ENCODE measurements at regions not wholly inside any gene's neighbourhood (a gene's known extent, or its start where the extent isn't known, plus 50 kb on each side); places are given as distances from the start of the nearest gene placed in this dataset.

DNA sequence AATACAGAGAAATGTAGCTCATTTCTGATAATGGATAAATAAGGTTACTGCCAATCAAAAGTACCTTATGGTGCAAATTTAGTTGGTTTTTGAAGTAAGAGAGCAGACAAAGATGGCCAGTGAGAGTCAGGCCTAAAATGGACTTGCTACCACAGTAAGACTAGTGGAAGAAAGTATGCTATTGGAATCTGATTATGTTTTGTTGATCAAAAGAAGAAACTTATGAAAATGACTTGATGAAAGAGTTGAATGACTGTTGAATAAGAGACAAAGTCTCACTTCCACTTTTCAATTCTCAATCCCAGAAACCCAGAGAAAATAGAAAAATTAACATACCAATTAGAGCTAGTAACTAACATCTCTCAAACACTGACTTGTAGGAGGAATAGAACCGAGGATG is 737.8 kb upstream of the INTU start:
- intact Hi-C loops (cut with DNase I): no loop called here
- Histone ChIP-seq H3K27me3 (no peaks in the 10 kb centered on the region), H3K4me1 (no peaks in the 10 kb centered on the region), H3K4me3 (no peak overlapping the region), H3K36me3 (no peaks in the 10 kb centered on the region), H3K9me3 (no peaks in the 10 kb centered on the region), H3K27ac (no peak overlapping the region)
- DNase-seq (ENCODE audit: extremely low spot score in 2 of 2): no peak
- TF ChIP-seq POLR2A (IDR thresholded peaks at IDR 0.05) (no peak), POLR2AphosphoS5 (IDR thresholded peaks at IDR 0.05; ENCODE audit: insufficient read depth in 1 of 2, low read depth in 1 of 2) (no peak)
- TF ChIP-seq, protein P1, sequence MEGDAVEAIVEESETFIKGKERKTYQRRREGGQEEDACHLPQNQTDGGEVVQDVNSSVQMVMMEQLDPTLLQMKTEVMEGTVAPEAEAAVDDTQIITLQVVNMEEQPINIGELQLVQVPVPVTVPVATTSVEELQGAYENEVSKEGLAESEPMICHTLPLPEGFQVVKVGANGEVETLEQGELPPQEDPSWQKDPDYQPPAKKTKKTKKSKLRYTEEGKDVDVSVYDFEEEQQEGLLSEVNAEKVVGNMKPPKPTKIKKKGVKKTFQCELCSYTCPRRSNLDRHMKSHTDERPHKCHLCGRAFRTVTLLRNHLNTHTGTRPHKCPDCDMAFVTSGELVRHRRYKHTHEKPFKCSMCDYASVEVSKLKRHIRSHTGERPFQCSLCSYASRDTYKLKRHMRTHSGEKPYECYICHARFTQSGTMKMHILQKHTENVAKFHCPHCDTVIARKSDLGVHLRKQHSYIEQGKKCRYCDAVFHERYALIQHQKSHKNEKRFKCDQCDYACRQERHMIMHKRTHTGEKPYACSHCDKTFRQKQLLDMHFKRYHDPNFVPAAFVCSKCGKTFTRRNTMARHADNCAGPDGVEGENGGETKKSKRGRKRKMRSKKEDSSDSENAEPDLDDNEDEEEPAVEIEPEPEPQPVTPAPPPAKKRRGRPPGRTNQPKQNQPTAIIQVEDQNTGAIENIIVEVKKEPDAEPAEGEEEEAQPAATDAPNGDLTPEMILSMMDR (IDR thresholded peaks at IDR 0.05): no peak

DNA sequence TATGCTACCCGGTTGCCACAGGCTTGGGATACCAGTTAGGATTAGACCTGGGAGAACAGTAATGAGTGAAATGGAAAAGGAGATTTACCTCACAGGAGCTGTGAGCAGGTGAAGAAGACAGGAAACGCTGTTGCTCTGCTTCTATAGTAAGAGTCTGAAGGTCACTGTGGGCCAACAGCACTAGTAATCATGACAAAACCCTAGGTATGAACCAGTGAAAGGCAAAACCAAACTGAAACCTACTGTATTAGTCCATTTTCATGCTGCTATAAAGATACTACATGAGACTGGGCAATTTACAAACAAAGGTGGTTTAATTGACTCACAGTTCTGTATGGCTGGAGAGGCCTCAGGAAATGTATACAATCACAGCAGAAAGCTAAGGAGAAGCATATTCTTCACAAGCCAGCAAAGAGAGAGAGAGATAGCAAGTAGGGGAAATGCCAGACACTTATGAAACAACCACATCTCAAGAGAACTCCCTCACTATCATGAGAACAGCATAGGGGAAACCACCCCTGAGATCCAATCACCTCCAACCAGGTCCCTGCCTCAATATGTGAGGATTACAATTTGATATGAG is 736.7 kb upstream of the INTU start:
- intact Hi-C loops (cut with DNase I): no loop called here
- TF ChIP-seq POLR2AphosphoS5 (IDR thresholded peaks at IDR 0.05; ENCODE audit: insufficient read depth in 1 of 2, low read depth in 1 of 2): no peak
- no peak for TF ChIP-seq POLR2A (IDR thresholded peaks at IDR 0.05)
- TF ChIP-seq, protein P1 (IDR thresholded peaks at IDR 0.05): no peak
- Histone ChIP-seq H3K4me1 (no peaks in the 10 kb centered on the region), H3K27ac (no peak overlapping the region), H3K36me3 (no peaks in the 10 kb centered on the region), H3K9me3 (no peaks in the 10 kb centered on the region), H3K27me3 (no peaks in the 10 kb centered on the region), H3K4me3 (no peak overlapping the region)
- no peak for DNase-seq (ENCODE audit: extremely low spot score in 2 of 2)

DNA sequence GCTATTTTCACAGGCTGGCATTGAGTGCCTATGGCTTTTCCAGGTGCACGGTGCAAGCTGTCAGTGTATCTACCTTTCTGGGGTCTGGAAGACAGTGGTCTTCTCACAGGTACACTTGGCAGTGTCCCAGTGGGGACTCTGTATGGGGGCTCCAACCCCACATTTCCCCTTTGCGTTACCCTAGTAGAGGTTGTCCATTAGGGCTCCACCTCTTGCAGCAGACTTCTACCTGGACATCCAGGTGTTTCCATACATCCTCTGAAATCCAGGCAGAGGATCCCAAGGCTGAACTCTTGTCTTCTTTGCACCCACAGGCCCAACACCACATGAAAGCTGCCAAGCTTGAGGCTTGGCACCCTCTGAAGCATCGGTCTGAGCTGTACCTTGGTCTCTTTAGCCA is 735.7 kb upstream of the INTU start:
- DNase-seq (ENCODE audit: extremely low spot score in 2 of 2): no peak
- intact Hi-C loops (cut with DNase I): no loop called here
- Histone ChIP-seq H3K27ac (no peak overlapping the region), H3K4me3 (no peak overlapping the region), H3K27me3 (no peaks in the 10 kb centered on the region), H3K4me1 (no peaks in the 10 kb centered on the region), H3K9me3 (no peaks in the 10 kb centered on the region), H3K36me3 (no peaks in the 10 kb centered on the region)
- TF ChIP-seq POLR2A (IDR thresholded peaks at IDR 0.05) (no peak), POLR2AphosphoS5 (IDR thresholded peaks at IDR 0.05; ENCODE audit: insufficient read depth in 1 of 2, low read depth in 1 of 2) (no peak)
- TF ChIP-seq, protein P1 (IDR thresholded peaks at IDR 0.05): no peak

DNA sequence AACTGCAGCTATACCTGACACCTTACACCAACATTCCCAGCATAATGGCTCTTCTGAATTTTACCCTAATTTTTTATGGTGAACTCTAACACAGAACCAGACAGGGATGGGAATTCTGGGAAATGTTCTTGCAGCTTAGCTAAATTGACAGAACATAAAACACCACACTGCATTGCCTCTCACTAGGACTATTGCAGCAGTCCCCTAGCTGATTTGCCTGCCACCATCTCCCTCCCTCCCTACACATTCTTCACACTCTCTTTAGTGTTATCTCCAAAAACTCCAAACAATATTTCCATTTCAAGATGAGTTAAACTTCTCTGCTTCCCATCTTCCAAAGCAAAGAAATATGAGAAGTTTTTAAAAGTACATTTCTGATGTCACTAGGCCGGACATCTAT is 733.9 kb upstream of the INTU start:
- Histone ChIP-seq H3K9me3 (no peaks in the 10 kb centered on the region), H3K27me3 (no peaks in the 10 kb centered on the region), H3K27ac (no peak overlapping the region), H3K36me3 (no peaks in the 10 kb centered on the region), H3K4me3 (no peak overlapping the region), H3K4me1 (no peaks in the 10 kb centered on the region)
- TF ChIP-seq, protein P1 (IDR thresholded peaks at IDR 0.05): no peak
- TF ChIP-seq POLR2A (IDR thresholded peaks at IDR 0.05) (no peak), POLR2AphosphoS5 (IDR thresholded peaks at IDR 0.05; ENCODE audit: insufficient read depth in 1 of 2, low read depth in 1 of 2) (no peak)
- DNase-seq (ENCODE audit: extremely low spot score in 2 of 2): no peak
- intact Hi-C loops (cut with DNase I): no loop called here

DNA sequence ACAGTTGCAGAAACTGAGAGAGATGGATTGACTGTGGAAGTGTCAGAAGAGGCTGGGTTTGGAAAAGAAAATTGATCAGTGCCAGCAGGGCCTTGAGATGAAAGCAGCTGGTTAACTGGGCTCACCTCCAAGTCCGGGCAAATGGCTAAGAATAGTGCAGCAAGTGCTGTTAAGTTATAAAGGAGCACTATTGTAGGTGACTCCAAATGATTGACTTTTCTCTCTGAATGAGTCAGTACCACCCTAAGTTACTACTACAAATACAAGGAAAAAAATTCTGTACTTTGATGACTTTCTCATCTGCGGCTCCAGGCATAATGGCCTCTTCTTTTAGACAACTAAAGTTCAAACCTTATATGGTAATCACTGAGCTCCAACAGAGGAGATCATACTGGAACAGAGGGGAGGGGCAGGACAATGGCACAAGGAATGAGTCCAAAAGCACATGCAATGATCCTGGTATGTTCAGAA is 733.4 kb upstream of the INTU start:
- Histone ChIP-seq H3K9me3 (no peaks in the 10 kb centered on the region), H3K27me3 (no peaks in the 10 kb centered on the region), H3K4me1 (no peaks in the 10 kb centered on the region), H3K36me3 (no peaks in the 10 kb centered on the region), H3K4me3 (no peak overlapping the region), H3K27ac (no peak overlapping the region)
- TF ChIP-seq POLR2AphosphoS5 (IDR thresholded peaks at IDR 0.05; ENCODE audit: insufficient read depth in 1 of 2, low read depth in 1 of 2) (no peak), POLR2A (IDR thresholded peaks at IDR 0.05) (no peak)
- TF ChIP-seq, protein P1 (IDR thresholded peaks at IDR 0.05): no peak
- no peak for DNase-seq (ENCODE audit: extremely low spot score in 2 of 2)
- intact Hi-C loops (cut with DNase I): no loop called here
